HG03460 (cell line): ENCODE measurements at regions not wholly inside any gene's neighbourhood (a gene's known extent, or its start where the extent isn't known, plus 50 kb on each side); places are given as distances from the start of the nearest gene placed in this dataset.
"Not testable (repeated sequence)": the region's sequence is repeated elsewhere in the genome, so short reads cannot be mapped to it uniquely, and the experiment has no call there.

ENCODE experiments used
- ATAC-seq: cut with Tn5 transposase; IDR thresholded peaks from one replicate; pipeline ENCODE4 v1.9.1; 2021; ENCODE audit not compliant: unreplicated experiment

DNA sequence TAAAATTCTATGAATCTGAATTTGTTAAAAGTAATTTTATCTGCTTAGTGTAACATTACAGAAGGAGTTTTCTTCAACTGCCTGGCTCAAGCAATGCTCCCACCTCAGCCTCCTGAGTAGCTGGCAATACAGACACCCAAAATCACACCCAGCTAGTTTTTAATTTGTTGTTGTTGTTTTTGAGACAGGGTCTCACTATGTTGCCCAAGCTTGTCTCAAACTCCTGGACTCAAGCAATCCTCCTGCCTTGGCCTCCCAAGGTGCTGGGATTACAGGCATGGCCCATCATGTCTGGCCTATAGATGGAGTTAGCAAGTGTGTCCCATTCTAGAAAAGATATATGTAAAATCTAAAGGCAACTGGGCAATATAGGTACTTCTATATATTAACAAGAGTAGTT is 1580.4 kb upstream of the PRR20A start:
- ATAC-seq, result no peak

DNA sequence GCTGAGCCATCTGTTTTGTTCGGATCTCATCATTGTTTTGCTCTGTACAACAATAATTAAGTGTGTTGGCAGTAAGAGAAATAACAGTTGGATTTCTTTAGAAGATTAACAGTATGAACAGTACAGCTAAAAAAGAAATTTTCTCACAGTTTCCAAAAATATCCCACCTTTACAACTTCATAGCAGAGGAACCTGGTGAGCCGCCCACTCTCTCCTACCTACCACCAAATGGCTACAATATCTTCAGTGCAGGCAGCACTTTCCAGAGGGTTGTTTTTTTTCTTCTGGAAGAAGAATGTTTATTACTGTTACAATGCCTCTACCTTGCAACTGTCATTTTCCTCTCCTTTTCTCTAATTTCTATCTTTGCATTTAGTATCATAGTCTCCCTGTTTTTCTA is 1577.5 kb upstream of the PRR20A start:
- ATAC-seq, result no peak

DNA sequence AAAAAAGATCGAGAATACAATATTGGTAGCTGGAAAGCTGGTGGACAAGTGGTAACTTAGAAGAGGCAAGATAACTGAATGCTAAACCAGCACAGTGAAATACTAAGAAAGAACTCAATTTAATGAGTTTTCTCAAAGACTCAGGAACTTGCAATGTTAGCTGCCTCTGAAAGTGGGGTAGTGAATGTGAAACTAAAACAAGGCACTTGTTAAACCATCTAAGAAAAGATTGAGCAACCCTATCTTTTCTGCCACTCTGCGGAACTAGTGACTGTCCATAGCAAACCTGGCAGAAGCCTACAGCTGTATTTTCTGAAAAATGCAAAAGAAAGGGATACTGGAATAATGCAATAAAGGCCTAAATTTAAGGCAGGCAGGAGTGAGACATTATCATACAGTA is 1574.4 kb upstream of the PRR20A start:
- no peak for ATAC-seq

DNA sequence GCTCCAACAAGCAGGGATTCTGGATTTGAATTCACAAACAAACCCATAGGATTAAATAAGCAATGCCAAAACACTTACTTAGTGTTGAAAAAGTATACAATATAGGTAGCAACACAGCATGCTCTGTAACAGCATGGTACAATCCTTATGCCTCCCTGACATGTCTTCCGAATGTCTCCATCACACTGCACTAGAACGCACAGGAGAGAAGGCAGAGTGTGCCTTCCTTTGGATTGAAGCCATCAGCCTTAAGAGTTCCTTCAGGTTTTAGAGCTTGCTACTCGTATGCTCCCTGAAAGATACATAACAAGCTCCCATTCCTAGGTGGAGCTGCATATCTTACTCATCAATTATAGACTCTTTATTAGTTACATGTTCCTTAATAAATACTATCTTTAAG is 1573.9 kb upstream of the PRR20A start:
- ATAC-seq, result no peak

DNA sequence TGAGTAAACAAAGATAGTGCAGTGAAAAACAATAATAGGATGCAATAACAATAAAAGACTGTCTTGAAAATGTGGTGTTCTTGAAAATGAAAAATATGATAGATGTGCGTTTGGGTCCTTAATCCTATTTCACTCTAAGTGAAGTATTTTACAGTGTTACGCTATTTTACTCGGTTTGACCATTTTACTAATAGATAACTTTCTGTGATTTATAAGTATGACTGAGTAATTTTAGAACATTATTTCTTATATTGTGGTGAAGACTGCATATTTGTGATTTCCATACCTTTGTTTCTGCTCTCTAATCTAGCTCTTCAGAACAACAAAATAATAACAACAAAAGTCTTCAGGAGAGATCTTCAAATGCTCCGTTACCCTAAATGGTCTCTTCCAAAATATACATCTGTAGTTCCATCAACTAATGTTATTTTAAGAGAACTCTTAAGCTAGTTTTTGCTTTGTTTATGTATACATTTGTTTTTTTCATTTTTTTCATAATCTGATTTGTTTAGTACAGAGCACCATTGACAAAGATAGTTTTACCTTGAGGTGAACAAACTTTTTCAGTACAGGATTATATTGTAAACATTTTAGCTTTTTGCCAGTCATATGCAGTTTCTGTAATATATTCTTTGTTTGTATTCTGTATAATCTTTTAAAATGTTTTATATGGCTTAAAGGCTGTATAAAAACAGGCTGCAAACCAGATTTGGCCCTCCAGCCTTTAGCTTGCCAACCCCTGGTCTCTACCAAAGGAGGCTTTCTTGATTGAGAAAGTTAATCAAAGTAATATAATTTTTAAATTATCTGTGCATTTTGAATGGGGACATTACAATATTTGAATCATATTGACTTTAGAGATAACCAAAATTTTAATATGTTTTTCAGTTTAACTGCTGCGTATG is 1572.7 kb upstream of the PRR20A start:
- ATAC-seq, result no peak

DNA sequence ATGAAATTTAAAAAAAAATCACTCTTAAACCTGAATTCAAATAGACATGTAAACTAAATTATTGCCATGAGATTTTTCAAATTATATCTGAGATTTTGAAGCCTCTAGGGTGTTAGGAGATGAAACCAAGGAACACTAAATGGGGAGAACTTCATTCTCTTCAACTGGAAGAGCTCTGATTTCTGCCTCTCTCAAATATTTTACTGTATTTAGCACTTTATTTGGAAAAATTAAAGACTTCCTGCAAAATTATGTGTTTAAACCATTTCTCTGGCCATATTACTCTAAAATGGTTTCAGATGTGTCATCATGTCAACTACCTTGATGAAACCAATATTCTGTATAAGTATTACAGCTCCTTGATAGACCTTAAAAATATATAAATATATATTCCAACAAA is 1571.6 kb upstream of the PRR20A start:
- ATAC-seq, result no peak

DNA sequence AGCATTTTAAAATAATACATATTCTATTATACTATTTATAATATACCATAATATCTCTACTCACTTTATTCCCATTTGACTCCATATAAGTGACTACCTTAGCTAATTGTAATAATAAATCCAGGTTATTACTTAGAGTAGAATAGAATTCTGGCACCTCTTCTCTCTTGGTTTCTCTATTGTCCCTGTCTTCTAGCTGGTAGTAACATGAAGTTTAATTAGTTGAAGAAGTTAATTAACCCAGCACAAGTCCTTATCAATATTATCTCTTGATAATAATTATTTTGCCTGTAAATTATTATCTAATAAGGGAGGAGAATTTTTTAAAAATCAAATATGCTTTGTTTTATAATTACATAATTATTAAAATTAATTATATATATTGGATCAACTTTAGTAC is 1571.2 kb upstream of the PRR20A start:
- ATAC-seq, result no peak

DNA sequence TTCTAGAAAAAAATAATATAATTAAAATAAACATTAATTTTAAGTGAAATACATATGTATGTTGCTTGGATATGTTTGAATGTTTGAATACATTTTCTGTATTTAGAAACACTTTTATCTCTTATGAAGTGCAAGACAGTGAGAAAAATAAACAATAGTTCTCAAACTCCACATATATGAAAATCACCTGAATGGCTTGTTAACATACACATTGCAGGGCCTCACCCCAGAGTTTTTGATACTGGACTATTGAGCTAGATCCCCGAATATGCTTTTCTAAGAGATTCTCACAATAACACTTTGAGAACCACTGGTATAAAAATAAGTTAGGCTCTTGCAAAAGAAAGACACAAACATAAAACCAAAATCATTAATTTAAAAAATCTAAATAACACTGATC is 1570.3 kb upstream of the PRR20A start:
- no peak for ATAC-seq

DNA sequence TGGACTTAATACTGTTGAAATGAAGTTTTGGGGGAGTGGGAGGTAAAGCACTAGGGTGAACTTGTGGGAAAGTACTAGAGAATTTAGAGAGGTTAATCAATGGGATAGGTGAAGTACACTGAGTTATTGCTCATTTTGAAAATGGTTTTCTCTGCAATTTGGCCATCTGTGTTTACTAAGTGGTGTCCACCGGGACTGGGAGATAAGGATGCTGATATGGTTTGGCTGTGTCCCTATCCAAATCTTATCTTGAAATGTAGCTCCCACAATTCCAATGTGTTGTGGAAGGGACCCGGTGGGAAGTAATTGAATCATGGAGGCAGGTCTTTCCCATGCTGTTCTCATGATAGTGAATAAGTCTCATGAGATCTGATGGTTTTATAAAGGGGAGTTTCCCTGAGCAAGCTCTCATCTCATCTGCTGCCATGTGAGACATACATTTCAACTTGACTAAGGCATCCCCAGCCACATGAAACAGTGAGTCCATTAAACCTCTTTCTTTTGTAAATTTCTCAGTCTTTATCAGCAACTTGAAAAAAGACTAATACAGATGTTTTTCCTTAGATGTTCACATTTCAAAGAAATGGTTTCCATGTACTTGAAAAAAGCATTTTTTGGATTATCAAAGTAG is 1569.4 kb upstream of the PRR20A start:
- no peak for ATAC-seq

DNA sequence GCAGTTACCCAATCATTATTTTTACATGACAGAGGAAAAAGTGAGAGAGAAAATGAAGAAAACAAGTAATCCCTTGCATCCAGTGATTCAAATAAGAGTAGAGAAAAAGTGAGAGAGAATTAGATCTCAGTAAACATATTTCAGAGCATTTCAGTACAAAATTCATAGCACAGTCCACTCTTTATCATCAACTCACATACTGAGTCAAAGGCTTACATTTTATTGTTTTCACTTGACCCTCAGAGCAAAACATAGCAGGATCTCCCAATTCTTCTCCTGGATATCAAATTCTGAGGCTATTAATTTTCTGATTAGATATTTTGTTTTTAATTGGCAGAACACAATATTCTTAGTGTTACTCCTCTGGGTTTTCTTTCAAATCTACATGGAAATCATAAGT is 1568.3 kb upstream of the PRR20A start:
- ATAC-seq, result no peak

DNA sequence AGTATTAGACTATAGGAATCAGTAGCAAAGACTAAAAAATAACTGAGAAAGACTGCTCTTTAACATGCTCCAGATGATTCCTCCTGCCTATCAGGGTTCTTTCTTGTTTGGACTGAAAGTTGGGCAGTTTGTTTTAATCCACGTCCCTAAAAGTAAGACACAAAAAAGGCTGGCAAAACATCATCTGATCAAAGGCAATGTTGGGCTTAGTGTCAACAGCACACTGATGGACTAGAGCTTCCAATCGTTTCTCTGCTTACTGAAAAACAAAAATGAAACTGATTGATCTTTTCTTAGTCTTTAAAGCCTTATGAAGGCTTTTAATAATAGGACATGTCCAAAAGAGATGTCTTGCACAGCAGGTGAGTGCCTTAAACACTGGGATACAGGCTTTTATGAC is 1567.9 kb upstream of the PRR20A start:
- no peak for ATAC-seq

DNA sequence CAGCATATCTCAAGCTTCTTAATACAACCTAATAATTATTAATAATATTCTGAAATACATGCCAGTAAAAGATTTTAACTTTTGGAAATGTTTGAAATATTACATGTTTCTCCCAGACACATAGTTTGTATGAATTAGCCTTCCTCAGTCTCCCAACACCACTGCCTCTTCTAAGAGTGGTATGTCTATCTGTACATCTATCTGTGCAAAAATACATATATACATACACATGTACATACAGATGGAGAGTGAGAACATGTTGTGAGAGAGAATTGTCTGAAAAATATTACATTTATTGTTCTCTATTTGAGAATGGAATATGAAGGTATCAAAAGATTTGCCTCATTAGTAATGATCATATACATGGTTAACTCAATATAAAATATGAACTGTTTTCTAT is 1567.2 kb upstream of the PRR20A start:
- no peak for ATAC-seq

DNA sequence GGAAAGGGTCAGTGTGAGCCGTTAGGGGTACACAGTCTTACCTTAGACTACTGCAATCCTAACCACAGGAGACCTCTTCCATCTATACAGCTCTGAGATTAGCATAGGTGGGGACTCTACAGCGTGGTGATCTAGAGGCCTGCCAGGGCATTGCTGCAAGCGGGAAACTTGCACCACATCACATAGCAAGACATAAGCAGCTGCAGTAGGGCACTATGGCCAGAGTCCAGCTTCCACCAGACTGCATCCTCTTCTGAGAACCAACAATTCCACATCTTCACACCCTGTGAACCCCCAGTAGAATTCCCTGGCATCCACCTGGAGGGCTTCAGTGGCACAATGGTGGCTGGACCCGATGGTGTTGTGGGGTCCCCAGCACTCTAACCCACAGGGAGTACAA is 1564.3 kb upstream of the PRR20A start:
- ATAC-seq, result no peak

DNA sequence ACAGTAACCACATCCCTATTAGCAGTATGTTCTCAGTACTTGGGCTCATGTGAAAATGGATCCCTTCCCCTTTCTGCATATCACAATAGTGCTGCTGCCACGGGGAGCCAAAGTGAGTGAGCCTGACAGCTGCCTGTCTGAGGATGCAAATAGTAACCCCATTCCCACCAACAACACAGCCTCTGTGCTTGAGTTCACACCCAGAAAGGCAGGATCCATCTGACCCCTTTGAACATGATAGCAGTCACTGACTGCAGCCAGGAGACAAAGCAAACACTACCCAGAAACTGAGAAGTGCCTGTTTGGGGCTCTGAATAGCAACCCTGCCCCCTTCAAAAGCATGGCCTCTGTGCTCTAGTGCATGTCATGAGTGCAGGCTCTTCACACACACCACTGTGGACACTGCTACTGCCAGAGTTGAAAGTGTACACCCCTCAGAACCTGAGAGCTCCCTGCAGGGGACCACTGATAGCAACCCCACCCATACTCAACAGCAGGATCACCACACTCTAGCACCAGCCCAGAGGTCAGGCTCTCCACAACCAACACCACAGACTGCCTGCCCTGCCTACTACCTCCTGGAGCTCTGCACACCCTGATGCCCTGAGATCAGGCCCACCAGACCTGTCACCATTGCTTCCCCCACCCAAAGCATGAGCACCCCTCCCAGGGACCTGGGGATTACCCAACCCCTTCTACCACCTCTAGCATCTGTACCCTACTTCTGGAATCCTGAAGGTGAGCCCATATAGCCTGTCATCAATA is 1563.5 kb upstream of the PRR20A start:
- no peak for ATAC-seq

DNA sequence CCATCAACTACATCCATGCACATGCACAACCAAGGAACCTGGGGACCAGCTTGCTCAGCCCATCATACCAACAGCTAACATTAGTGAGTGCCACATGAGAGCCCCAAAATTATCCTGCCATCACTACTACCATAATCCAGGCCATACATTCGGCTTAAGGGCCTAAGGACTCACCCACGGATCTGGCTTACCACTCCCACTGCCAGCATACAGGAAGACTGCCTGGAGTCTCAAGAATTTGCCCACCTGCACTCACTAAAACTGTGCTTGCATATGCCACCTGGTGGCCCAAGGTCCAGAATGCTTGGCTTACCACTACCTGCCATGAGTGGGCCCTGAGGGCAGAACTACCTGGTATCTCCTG is 1562.9 kb upstream of the PRR20A start:
- ATAC-seq, result no peak

DNA sequence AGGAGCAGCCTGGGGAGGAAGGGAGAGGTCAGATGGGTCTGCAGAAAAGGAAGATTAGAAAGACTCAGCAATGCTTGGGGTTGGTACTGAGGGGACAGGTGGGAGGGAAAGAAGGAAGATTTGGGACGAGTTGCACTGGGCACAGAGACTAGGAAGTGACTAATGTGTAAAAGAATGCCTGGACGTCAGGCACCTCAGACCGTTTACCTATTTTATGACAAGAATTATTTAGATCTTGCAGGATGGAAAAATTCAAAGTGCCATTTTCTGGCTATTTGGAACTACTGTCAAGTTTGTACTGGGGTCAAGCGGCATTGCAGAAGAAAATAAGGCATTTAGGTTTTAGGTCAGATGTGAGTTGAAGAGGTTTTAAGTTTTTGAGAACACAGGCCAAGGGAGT is 1558.4 kb upstream of the PRR20A start:
- ATAC-seq, result not testable (repeated sequence)

DNA sequence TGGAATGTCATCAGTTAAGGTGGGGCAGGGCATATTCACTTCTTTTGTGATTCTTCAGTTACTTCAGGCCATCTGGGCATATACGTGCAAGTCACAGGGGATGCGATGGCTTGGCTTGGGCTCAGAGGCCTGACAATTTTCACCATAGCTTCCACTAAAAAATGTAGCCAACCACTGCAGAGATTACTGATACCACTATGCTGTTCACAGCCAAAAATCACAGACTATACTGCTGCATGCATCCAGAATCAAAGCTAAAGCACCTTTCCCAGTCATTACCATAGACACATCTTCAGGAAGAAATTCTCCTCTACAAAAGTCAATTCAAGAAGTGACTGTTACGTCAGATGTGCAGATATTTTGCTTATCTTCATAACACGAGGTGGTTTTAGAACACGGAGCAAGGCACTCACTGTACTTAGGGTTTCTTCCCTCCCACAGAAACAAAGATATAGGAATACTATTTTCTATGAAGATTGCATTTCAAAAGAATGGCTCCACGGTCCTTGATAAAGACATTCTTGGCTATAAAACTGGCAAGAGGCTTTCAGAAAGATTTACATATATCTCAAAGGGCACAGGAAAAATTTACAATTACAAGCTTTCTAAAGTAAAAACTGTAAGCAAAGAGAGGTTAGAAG is 1556.6 kb upstream of the PRR20A start:
- ATAC-seq, result no peak

DNA sequence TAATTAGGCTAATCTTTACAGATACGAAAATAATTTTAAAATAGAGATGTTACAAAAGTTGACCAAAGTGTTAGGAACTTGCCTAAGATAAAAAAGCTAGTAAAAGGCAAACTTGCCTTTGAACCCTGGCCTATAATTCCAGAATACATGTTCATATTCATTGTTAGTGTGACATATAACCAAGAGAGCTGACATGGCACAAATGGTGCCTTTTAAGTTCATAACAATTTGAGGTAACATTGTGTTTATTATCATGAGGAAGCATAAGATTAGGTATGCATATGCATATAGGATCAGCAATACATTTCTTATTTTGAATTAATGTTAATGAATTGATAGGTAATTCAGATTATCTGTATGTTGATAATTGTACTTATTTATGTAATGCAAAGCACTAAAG is 1537.9 kb upstream of the PRR20A start:
- ATAC-seq, result no peak

DNA sequence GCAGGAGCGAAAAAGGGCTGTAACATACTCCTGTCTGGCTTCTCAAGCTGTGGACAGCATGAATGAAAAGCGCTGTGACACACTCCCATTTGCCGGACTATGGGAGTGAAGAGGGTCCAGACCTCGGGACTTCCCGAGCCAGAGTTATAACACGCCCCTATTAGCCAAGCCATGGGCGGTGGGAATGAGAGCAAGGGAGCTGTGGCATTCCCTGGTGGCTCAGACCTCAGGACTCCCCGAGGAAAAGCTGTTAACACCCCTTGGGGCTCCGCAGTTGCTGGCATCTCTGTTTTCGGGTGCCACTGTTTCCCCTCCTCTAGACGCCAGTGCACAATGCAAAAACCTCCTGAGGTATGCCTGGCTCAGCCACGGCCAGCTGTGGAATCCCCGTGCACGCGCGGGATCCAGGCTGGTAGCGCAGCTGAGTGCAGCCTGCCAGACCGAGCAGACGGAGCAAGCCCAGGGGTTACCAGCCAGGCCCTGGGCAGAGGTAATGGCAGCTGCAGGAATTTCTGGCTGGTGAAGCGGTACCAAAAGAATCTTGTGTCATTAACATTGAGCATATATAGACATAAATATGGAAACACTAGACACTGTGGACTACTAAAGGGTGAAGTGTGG is 1534.6 kb upstream of the PRR20A start:
- no peak for ATAC-seq

DNA sequence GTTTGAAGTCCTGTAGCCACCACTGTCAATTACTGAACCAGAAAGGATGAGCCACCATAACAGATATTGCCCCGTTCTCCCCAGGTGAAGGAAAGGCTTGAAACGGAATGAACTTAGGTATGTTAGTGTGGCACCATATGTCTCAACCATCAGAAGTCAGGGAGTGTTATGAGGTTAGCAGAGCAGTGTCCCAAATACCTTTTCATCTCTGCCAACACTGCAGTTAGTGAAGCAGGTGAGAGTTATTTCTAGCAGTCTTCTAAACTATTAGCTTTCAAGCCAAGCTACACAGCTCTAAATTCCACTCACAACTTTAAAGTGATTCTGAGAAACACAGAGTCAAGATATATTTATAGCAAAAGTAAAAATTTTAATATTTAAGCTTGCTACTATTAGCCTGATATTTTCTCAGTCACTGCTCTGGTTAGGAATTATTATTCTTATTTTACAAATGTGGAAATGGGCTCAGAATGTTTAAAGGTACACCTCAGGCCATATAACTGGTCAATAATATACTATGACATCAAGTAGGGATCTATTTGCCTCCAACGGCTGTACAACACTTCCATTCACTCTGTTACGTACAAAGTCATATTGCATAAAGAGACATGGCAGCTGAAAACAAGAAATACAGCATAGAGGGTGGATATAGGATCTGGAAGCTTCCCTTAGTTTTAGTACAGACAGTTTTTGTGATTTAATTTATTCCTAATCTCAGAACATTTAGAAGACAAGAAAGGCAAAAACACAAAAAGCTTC is 1527.1 kb upstream of the PRR20A start:
- ATAC-seq, result no peak
